Type B pancreatic cell (in vitro differentiated cells): ENCODE measurements at regions not wholly inside any gene's neighbourhood (a gene's known extent, or its start where the extent isn't known, plus 50 kb on each side); places are given as distances from the start of the nearest gene placed in this dataset.

Experiments used
- DNase-seq: peaks from one replicate; pipeline ENCODE4 v3.0.0; 2021; ENCODE audit warnings: mixed read lengths; ENCODE audit not compliant: unreplicated experiment; ENCODE audit errors: extremely low spot score
- H3K27ac Mint-ChIP-seq: 2 replicates; pipeline ENCODE4 v1.8.0; 2021; ENCODE audit warnings: mild to moderate bottlenecking, mixed read lengths
- H3K27me3 Mint-ChIP-seq: 2 replicates; pipeline ENCODE4 v1.8.0; 2021; ENCODE audit warnings: mixed read lengths
- H3K36me3 Mint-ChIP-seq: 2 replicates; pipeline ENCODE4 v1.8.0; 2021; ENCODE audit warnings: mixed read lengths
- H3K4me1 Mint-ChIP-seq: one replicate; pipeline ENCODE4 v1.8.0; 2021; ENCODE audit warnings: mixed read lengths; ENCODE audit not compliant: unreplicated experiment
- H3K4me3 Mint-ChIP-seq: 2 replicates; pipeline ENCODE4 v1.8.0; 2021; ENCODE audit warnings: mild to moderate bottlenecking, mixed read lengths
- H3K9me3 Mint-ChIP-seq: 2 replicates; pipeline ENCODE4 v1.8.0; 2021; ENCODE audit warnings: mixed read lengths
- TF ChIP-seq, protein P1 (sequence below): fragments of 200-600 bp; sonication (generic); conservative IDR thresholded peaks from 2 replicates; pipeline ENCODE4 v1.5.0; 2021; ENCODE audit warnings: antibody characterized with exemption, mild to moderate bottlenecking

DNA sequence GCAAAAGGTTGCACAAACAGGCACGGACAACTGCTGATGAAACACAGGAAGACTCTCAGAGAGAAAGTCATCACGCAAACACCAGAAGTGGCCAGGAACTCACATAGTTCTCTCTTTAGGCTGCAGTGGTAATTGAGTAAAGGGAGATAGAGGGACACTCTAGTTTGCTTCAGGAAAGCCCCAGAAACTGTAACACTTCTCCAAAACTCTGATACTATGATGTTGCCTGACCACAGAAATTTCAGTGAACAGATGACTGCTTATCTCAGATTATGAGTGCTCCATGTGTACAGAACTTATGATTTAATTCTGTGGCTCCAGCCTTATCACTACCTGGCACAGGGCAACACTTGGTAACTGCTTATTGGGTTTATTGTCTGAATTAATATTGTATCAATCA, 311.5 kb upstream of the GYPC start:
- TF ChIP-seq, protein P1, sequence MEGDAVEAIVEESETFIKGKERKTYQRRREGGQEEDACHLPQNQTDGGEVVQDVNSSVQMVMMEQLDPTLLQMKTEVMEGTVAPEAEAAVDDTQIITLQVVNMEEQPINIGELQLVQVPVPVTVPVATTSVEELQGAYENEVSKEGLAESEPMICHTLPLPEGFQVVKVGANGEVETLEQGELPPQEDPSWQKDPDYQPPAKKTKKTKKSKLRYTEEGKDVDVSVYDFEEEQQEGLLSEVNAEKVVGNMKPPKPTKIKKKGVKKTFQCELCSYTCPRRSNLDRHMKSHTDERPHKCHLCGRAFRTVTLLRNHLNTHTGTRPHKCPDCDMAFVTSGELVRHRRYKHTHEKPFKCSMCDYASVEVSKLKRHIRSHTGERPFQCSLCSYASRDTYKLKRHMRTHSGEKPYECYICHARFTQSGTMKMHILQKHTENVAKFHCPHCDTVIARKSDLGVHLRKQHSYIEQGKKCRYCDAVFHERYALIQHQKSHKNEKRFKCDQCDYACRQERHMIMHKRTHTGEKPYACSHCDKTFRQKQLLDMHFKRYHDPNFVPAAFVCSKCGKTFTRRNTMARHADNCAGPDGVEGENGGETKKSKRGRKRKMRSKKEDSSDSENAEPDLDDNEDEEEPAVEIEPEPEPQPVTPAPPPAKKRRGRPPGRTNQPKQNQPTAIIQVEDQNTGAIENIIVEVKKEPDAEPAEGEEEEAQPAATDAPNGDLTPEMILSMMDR = no peak
- H3K9me3 Mint-ChIP-seq = no peaks in the 10 kb centered on the region
- H3K4me3 Mint-ChIP-seq = no peak overlapping the region
- H3K27ac Mint-ChIP-seq = no peak overlapping the region
- DNase-seq = no peak
- no peaks in the 10 kb centered on the region for H3K36me3 Mint-ChIP-seq
- H3K4me1 Mint-ChIP-seq = no peaks in the 10 kb centered on the region
- H3K27me3 Mint-ChIP-seq = no peaks in the 10 kb centered on the region

DNA sequence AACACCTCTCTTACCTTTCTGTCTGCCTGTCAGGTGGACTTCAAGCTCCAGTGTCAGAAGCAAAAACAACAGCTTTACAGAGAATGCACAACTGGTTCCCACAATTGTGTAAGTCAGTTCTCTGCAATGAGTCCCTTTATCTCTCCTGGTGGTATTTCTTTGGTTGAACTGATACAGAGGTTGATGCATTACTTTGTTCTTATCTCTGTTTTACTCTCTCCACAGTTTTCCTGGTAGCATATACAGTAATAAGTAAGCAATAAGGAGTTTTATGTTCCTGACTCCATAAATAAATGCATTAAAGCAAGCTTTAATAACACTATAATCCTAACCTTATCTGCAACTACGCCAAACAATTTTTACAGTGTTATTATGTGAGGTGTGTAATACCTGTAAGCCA, 310.3 kb upstream of the GYPC start:
- H3K27ac Mint-ChIP-seq = no peak overlapping the region
- TF ChIP-seq, protein P1 = no peak
- no peak overlapping the region for H3K4me3 Mint-ChIP-seq
- no peaks in the 10 kb centered on the region for H3K9me3 Mint-ChIP-seq
- no peak for DNase-seq
- H3K36me3 Mint-ChIP-seq = no peaks in the 10 kb centered on the region
- H3K4me1 Mint-ChIP-seq = no peaks in the 10 kb centered on the region
- H3K27me3 Mint-ChIP-seq = no peaks in the 10 kb centered on the region

DNA sequence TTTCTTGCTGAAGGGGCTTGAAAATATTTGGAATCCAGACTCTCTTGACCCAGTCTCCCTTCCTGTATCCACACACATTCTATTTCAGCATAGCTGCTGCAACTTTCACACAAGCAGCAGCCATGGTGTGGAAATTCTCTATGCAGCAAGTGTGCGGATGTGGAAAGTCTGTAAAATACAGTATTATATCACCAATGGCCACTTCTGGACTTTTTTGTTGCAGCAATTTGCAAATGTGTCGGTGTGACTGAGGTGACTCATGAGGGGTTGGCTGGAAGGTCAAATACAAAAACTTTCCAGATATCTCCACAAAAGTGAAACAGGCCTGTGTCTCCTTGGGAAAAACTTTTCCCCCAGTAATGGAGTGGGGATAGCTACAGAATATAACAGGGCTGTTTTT, 299.3 kb upstream of the GYPC start:
- Mint-ChIP-seq H3K4me1 (no peaks in the 10 kb centered on the region), H3K4me3 (no peak overlapping the region), H3K27me3 (no peaks in the 10 kb centered on the region), H3K36me3 (no peaks in the 10 kb centered on the region), H3K27ac (no peak overlapping the region), H3K9me3 (no peaks in the 10 kb centered on the region)
- TF ChIP-seq, protein P1 = no peak
- no peak for DNase-seq

DNA sequence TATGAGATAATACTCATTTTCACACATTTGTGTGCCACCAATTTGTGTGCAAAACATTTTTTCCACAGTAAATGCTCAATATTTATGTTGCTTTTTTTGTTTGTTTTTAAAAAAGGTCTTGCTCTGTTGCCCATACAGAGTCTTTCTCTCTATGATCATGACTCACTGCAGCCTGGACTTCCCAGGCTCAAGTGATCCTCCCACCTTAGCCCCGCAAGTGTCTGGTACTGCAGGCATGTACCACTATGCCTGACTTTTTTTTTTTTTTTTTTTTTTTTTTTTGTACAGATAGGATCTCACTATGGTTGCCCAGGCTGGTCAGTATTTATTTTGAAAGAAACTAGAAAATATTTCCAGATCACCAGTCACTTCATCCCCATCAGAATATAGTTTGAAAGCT, 297.8 kb upstream of the GYPC start:
- Mint-ChIP-seq H3K36me3 (no peaks in the 10 kb centered on the region), H3K27me3 (no peaks in the 10 kb centered on the region), H3K27ac (no peak overlapping the region), H3K9me3 (no peaks in the 10 kb centered on the region), H3K4me3 (no peak overlapping the region), H3K4me1 (no peaks in the 10 kb centered on the region)
- no peak for DNase-seq
- TF ChIP-seq, protein P1 = no peak

DNA sequence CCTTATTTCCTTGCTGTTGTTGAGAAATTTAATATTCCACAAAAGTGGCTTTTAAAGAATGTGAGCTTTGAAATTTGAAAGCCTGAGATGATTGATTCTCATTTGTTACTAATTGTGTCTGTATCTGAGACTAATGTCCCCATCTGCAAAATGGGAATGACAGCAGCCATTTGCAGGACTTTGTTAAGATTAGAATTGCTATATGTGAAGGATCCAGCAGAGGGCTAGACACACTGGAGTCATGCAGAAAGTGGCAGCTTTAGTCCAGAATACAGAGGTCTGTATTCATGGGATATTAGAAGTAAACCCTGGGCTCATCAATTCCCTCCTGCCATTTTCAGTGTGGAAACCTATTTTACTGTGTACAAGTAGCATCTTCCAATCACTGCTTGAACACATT, 296.5 kb upstream of the GYPC start:
- TF ChIP-seq, protein P1 = peak; percentile 67
- H3K9me3 Mint-ChIP-seq = no peaks in the 10 kb centered on the region
- no peak overlapping the region for H3K4me3 Mint-ChIP-seq
- H3K4me1 Mint-ChIP-seq = no peaks in the 10 kb centered on the region
- no peaks in the 10 kb centered on the region for H3K36me3 Mint-ChIP-seq
- H3K27me3 Mint-ChIP-seq = no peaks in the 10 kb centered on the region
- no peak for DNase-seq
- no peak overlapping the region for H3K27ac Mint-ChIP-seq

DNA sequence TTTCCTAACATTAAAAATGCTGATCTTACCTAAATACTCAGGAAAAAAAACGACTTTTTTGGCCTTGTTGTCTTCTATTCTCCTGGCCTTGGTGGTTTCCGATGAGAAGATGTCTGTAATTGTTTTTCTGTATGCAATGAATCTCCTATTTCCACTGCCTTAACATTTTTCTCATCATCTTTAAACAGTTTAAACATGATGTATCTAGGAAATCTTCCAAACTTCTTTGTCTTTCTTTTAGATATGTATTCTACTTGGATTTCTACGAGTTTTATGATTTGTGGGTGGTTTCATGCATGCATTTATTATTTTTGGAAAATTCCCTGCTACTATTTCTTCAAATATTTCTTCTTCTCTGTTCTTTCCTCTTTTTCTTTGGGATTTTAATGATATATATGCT, 288.6 kb upstream of the GYPC start:
- no peaks in the 10 kb centered on the region for H3K27me3 Mint-ChIP-seq
- DNase-seq = no peak
- no peak overlapping the region for H3K27ac Mint-ChIP-seq
- TF ChIP-seq, protein P1 = no peak
- no peaks in the 10 kb centered on the region for H3K9me3 Mint-ChIP-seq
- H3K4me1 Mint-ChIP-seq = peaks cover 13% of the 10 kb centered on the region
- no peak overlapping the region for H3K4me3 Mint-ChIP-seq
- no peaks in the 10 kb centered on the region for H3K36me3 Mint-ChIP-seq
